ENCODE measurements at regions not wholly inside any gene's neighbourhood (a gene's known extent, or its start where the extent isn't known, plus 50 kb on each side); places are given as distances from the start of the nearest gene placed in this dataset.
"Not testable (repeated sequence)": the region's sequence is repeated elsewhere in the genome, so short reads cannot be mapped to it uniquely, and the experiment has no call there.

- not testable (repeated sequence) for TF ChIP-seq TARDBP (IDR thresholded peaks at IDR 0.05); LEF1 (IDR thresholded peaks at IDR 0.05; ENCODE audit: borderline replicate concordance); ARNT (IDR thresholded peaks at IDR 0.05); BHLHE40 (IDR thresholded peaks at IDR 0.05; ENCODE audit: borderline replicate concordance); SP1 (IDR thresholded peaks at IDR 0.05); FOXK2 (IDR thresholded peaks at IDR 0.05); NFRKB (IDR thresholded peaks at IDR 0.05)
Measured at GRCh38 chr1:222051311-222051710, 309.4 kb upstream of the DUSP10 start.
